Keratinocyte (primary cell): ENCODE measurements at regions not wholly inside any gene's neighbourhood (a gene's known extent, or its start where the extent isn't known, plus 50 kb on each side); places are given as distances from the start of the nearest gene placed in this dataset.

Experiments used
- DNase-seq: peaks from one replicate; pipeline ENCODE4 v3.0.0-alpha.2; 2011; ENCODE audit warnings: low read depth, missing footprints, low spot score
- FAIRE-seq: peaks from 2 replicates; lab custom pipeline; 2011; peaks lifted over from hg19 to GRCh38; lab: Jason Lieb, UNC
- H2AFZ ChIP-seq: 2 replicates; pipeline ENCODE4 v1.6.0; 2012; ENCODE audit warnings: low read length, control low read depth, inconsistent platforms; ENCODE audit not compliant: control insufficient read depth
- H3K27ac ChIP-seq: 2 replicates; pipeline ENCODE4 v1.5.1; 2011; ENCODE audit warnings: low read length; ENCODE audit not compliant: control insufficient read depth, insufficient read depth
- H3K27me3 ChIP-seq: 3 replicates; pipeline ENCODE4 v1.6.0; 2011; ENCODE audit warnings: low read length; ENCODE audit not compliant: control insufficient read depth, insufficient read depth; ENCODE audit errors: extremely low read depth
- H3K36me3 ChIP-seq, 2 experiments: 2 replicates in 1 of 2; 3 replicates in 1 of 2; pipeline ENCODE4 v1.5.1; 2011; ENCODE audit warnings: low read length in 2 of 2, mild to moderate bottlenecking in 1 of 2; ENCODE audit not compliant: control insufficient read depth in 2 of 2, insufficient read depth in 2 of 2; ENCODE audit errors: extremely low read depth in 1 of 2
- H3K4me1 ChIP-seq: 3 replicates; pipeline ENCODE4 v1.5.1; 2011; ENCODE audit warnings: low read length; ENCODE audit not compliant: control insufficient read depth, insufficient read depth; ENCODE audit errors: extremely low read depth
- H3K4me2 ChIP-seq: 3 replicates; pipeline ENCODE4 v1.6.0; 2011; ENCODE audit warnings: low read depth, low read length; ENCODE audit not compliant: control insufficient read depth, insufficient read depth; ENCODE audit errors: extremely low read depth
- H3K4me3 ChIP-seq, 3 experiments: fragments of 200-600 bp in 1 of 3; sonication (generic) in 1 of 3; 2 replicates in 2 of 3; 3 replicates in 1 of 3; pipeline ENCODE4 v1.5.1; 2011 to 2016; ENCODE audit warnings: low read length in 3 of 3, mild to moderate bottlenecking in 3 of 3, control low read depth in 2 of 3, inconsistent platforms in 1 of 3, low read depth in 1 of 3, mixed read lengths in 1 of 3, mixed run types in 1 of 3, moderate library complexity in 1 of 3; ENCODE audit not compliant: control insufficient read depth in 2 of 3, insufficient read depth in 2 of 3; ENCODE audit errors: extremely low read depth in 1 of 3
- H3K79me2 ChIP-seq: 2 replicates; pipeline ENCODE4 v1.6.0; 2012; ENCODE audit warnings: low read length; ENCODE audit not compliant: control insufficient read depth, insufficient read depth
- H3K9ac ChIP-seq: 3 replicates; pipeline ENCODE4 v1.6.0; 2011; ENCODE audit warnings: low read length; ENCODE audit not compliant: control insufficient read depth, insufficient read depth; ENCODE audit errors: extremely low read depth
- H3K9me1 ChIP-seq: 3 replicates; pipeline ENCODE4 v1.6.0; 2011; ENCODE audit warnings: low read length; ENCODE audit not compliant: control insufficient read depth, insufficient read depth; ENCODE audit errors: extremely low read depth
- H3K9me3 ChIP-seq: 2 replicates; pipeline ENCODE4 v1.5.1; 2012; ENCODE audit warnings: low read depth, low read length; ENCODE audit not compliant: control insufficient read depth
- H4K20me1 ChIP-seq: 3 replicates; pipeline ENCODE4 v1.6.0; 2011; ENCODE audit warnings: low read length; ENCODE audit not compliant: control insufficient read depth, insufficient read depth; ENCODE audit errors: extremely low read depth
- CTCF ChIP-seq, 3 experiments: IDR thresholded peaks in 1 of 3; conservative IDR thresholded peaks in 1 of 3; optimal IDR thresholded peaks in 1 of 3; 2 replicates in 2 of 3; 3 replicates in 1 of 3; pipeline versions ENCODE3 to v1.5.1; 2011; ENCODE audit warnings: low read length in 3 of 3, mild to moderate bottlenecking in 3 of 3, moderate library complexity in 2 of 3, control low read depth in 1 of 3, inconsistent platforms in 1 of 3; ENCODE audit not compliant: insufficient read depth in 2 of 3; ENCODE audit errors: extremely low read depth in 1 of 3
- EZH2 ChIP-seq: IDR thresholded peaks from one replicate; pipeline ENCODE4 v1.6.1; 2012; ENCODE audit warnings: inconsistent platforms, mild to moderate bottlenecking, low read length, moderate library complexity
- dilution Hi-C: fragments of 300-500 bp; cut with MboI; formaldehyde crosslinking; loops from one replicate; pipeline ENCODE4 v1.7.0; 2020; ENCODE audit warnings: low sequenced_read_pairs; ENCODE audit not compliant: extremely low pct_ligation_motif_present

GRCh38 chr7:22628112-22628511 lies 98.9 kb upstream of the IL6 start:
- H3K9ac ChIP-seq, result no peak overlapping the region
- DNase-seq (no peak), FAIRE-seq (no peak)
- no peaks in the 10 kb centered on the region for H3K9me3 ChIP-seq
- H3K4me3 ChIP-seq, result no peak overlapping the region
- dilution Hi-C loops, result no loop called here
- no peaks in the 10 kb centered on the region for H3K36me3 ChIP-seq
- H3K79me2 ChIP-seq, result no peaks in the 10 kb centered on the region
- no peak overlapping the region for H2AFZ ChIP-seq
- H4K20me1 ChIP-seq, result no peaks in the 10 kb centered on the region
- no peaks in the 10 kb centered on the region for H3K27me3 ChIP-seq
- no peak for TF ChIP-seq EZH2
- no peak for TF ChIP-seq CTCF (optimal IDR thresholded peaks at IDR 0.05 in 1 of 3, IDR thresholded peaks at IDR 0.05 in 1 of 3, conservative IDR thresholded peaks at IDR 0.05 in 1 of 3; ENCODE audit: extremely low read depth in 1 of 3, insufficient read depth in 2 of 3, low read length in 3 of 3)
- H3K27ac ChIP-seq, result no peak overlapping the region
- no peaks in the 10 kb centered on the region for H3K4me1 ChIP-seq
- H3K9me1 ChIP-seq, result no peaks in the 10 kb centered on the region
- no peak overlapping the region for H3K4me2 ChIP-seq

GRCh38 chr7:22627136-22627535 lies 99.9 kb upstream of the IL6 start:
- FAIRE-seq (no peak), DNase-seq (no peak)
- Histone ChIP-seq H3K27me3 (no peaks in the 10 kb centered on the region), H3K36me3 (no peaks in the 10 kb centered on the region), H3K4me1 (no peaks in the 10 kb centered on the region), H3K4me2 (no peak overlapping the region), H3K9me3 (no peaks in the 10 kb centered on the region), H4K20me1 (no peaks in the 10 kb centered on the region), H3K27ac (no peak overlapping the region), H3K9ac (no peak overlapping the region), H3K4me3 (no peak overlapping the region), H3K79me2 (no peaks in the 10 kb centered on the region), H2AFZ (no peak overlapping the region), H3K9me1 (no peaks in the 10 kb centered on the region)
- TF ChIP-seq EZH2, result no peak
- TF ChIP-seq CTCF (optimal IDR thresholded peaks at IDR 0.05 in 1 of 3, IDR thresholded peaks at IDR 0.05 in 1 of 3, conservative IDR thresholded peaks at IDR 0.05 in 1 of 3; ENCODE audit: extremely low read depth in 1 of 3, insufficient read depth in 2 of 3, low read length in 3 of 3), result no peak
- dilution Hi-C loops, result no loop called here
